GM18861 (cell line): ENCODE measurements at regions not wholly inside any gene's neighbourhood (a gene's known extent, or its start where the extent isn't known, plus 50 kb on each side); places are given as distances from the start of the nearest gene placed in this dataset.

Experiments used
- ATAC-seq: cut with Tn5 transposase; IDR thresholded peaks from one replicate; pipeline ENCODE4 v1.9.1; 2021; ENCODE audit not compliant: unreplicated experiment

DNA sequence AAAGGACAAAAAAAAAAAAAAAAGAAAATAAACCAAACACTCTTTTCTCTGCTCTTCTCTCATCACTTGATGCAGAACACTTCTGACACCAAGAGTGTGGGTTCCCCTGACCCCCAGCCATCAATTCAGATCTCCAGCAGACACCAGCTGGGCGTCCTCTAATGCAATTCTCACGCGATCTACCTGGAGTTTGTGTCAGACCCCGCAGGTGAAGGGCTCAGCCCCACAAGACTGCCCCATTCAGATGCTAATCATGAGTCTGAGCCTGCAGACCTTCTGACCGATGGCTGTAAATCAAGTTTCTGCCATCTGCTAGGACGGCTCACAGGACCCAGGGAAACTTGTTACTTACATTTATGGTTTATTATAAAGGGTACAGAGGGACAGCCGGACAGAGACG lies 133.6 kb upstream of the C1orf174 start:
- no peak for ATAC-seq

DNA sequence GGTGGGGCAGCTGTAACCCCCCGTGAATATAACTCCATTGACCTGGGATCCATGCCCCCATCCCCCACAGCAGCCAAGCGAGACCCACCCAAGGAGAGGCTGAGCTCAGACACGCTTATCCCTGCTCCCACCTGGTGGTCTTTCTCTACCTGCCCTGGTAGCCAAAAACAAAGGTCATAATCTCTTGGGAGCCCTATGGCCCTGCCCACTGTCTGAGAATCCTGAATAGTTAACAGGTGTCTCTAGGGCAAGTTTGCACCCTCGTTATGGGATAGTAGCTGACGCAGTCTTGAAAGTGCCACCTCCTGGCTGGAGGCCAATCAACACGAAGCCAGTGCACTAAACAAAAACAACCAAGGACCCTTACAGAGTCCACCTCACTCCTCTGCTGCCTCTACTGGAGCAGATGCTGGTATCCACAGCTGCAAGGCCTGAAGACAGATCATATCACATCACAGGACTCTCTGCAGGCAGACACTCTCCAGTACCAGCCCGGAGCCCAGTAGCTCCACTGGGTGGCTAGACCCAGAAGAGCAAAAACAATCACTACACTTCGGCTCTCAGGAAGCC lies 134.3 kb upstream of the C1orf174 start:
- no peak for ATAC-seq

DNA sequence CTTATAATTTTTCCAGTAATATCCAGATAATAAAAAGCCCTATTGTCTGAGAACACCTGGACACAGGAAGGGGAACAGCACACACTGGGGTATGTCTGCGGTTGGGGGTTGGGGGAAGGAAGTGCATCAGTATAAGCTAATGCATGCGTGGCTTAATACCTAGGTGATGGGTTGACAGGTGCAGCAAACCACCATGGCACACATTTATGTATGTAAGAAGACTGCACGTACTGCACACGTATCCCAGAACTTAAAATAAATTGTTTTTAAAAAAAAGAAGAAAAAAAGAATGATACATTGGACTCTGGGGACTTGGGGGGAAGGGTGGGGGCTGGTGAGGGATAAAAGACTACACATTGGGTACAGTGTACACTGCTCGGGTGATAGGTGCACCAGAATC lies 144.9 kb upstream of the C1orf174 start:
- ATAC-seq, result no peak

DNA sequence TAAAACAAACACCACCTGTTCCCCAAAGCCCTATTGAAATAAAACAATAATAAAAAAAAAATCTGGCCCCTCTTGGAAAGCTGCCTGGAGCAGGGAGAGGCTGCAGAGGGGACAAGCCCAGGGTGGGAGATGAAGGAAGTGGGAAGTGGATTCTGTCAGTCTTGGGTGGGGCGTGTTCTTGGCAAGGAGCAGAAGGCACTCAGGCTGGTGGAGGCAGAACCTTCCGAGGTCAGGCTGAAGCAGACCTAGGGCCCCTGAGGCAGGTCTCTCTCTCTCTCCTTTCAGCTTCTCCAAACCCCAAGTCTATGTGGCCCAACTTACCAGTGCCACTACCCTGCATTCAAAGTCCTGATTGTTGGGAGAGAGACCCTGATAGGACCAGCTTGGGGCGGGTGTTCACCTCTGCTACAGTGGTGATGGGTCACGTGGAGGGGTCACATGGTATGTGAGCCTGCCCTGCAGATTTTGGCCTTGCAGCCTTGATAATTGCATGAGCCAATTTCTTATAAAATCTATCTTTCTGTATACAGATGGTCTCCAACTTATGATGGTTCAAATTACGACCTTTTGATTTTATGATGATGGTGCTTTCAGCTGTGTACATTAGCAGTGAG lies 145.4 kb upstream of the C1orf174 start:
- ATAC-seq, result no peak

DNA sequence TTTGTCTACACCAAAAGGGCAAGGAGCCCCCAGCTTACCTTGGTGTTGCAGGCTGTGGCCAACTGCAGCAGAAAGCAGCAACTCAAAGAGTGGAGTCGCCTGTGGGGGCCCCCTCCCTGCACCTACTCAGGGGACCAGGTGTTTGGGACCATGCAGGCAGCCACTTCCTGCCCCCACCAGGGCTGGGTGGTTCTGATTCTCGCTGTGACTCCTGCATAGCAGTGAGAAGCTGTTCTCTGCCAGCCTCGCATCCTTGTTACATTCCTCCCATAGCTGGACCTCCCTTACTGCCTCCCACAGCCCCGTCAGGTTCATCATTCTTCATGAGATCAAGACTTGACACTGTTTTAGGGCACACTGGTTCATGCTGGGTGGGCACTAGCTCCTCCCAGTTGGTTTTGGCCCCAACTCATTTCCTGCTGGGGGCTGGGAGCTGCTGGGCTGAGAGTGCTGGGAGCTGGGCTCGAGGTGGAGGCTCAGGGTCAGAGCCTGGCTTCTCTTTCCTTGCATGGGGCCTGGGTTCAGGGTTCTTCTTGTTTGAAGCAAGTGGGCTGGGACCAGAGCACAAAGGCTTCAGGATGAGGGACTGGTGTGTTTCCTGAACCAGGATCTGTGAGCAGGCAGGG lies 146.9 kb upstream of the C1orf174 start:
- no peak for ATAC-seq

DNA sequence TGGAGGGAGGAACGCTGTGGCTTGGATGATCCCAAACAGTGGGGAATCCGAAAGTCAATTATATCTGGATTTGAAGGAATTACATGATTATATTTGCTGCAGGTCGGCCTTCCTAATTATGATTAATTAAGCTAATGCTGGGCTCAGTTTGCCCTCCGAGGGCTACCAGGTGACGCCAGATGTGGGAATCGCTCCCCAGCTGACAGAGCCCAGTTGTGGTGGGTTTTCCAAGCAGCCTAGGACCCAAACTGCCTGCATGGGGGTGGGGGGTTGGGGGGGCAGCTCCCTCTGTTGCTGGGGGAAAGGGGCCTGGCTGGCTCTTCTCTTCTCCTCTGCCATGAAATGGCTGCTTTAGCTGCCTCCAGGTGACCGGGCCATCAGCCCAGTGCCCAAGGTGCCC lies 147.6 kb upstream of the C1orf174 start:
- no peak for ATAC-seq

DNA sequence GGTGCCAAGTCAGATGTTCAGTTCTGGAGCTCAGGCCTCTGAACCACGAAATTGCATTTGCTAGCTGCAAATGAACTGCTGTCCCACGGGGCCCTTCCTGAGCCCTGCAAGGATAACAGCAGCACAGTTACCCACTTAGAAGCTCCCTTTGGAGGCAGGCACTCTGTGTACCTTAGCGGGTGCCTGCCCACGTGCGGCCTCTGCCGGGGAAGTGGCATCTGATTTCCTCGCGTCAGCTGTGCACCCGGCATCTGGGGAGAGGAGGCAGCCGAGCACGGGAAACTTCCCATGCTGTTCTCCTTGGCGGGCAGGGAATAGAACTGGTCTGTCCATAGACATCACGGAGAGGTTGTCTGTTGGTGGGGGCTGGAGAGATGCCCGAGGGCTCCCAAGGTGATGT lies 148.0 kb upstream of the C1orf174 start:
- ATAC-seq, result no peak

DNA sequence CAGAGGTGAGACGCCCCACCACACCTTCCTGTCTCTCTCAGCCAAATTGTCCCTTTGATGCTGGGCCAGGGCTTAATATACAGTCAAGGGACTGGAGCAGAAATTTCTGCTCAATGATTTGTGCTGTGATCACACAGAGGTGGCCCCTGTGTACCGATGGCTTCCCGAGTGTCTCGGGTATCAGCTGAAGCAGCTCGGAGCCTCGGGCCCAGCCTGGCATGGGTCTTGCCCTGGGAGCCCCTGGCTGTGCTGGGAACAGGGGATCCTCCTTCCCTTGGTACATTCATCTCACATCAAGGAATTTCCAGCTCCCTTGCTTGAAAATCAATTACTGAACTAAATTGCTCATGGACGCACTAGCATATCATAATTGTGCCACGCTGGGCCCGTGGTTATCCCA lies 148.8 kb upstream of the C1orf174 start:
- no peak for ATAC-seq

DNA sequence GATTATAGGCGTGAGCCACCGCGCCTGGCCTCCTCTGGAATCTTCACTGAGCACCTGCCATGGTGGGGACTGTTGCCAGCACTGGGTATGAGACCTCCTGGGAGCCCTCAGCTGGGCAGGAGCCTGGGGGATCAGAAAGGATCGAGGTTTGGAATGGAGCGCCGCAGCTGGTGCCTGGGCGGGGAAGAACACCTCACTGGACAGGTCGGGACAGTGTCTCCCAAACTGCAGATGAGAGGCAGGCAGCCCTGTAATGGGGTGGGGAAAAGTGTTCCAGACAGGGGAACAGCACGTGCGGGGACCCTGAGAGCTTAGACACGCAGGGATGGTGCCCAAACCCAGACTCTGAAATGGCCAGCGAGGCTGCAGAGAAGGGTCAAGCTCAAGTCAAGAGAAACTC lies 150.9 kb upstream of the C1orf174 start:
- no peak for ATAC-seq

DNA sequence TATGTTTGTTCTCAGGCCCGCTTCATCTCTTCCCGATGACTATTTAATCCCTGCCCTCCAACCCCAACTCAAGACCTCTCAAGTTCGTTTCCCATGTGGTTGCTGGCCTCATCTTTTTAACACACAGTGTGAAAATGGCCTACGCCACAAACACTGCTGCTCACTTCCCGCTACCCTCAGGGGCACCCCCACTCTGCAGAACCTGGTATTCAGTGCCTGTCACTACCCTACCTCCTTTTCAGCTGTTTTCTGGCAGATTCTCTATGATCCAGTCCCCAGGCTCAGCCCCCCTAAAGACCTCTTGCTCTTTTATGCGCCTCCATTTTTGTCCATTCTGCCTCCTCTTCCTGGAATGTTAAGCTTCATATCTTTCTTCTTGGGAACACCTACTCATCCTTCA lies 152.6 kb upstream of the C1orf174 start:
- no peak for ATAC-seq

DNA sequence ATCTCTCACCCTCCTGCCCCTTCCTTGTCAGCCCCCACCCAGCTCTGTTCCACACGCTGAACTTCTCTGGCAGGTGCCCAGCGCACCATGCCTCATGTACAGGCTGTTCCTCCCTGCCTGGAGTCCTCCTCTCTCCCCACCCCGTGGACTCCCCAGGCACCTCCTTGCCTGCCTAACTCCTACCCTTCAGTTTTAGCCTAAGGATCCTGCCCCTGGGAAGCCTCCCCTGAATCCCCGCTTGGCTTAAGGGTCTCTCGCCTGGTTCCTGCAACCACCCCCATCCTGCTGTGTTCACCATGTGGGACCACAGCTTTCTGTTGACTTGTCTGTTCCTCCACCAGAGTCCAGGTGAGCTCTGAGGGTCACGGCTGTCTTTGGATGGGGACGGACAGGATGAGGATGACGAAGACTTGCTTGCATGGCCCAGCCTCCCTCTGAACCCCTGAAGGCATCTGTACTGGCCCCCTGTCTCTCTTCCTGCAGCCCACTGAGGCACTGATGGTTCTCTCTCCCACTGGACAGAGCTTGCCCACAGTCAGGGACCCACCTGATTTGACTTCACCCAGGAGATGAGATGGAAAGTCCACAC lies 153.2 kb upstream of the C1orf174 start:
- ATAC-seq, result no peak

DNA sequence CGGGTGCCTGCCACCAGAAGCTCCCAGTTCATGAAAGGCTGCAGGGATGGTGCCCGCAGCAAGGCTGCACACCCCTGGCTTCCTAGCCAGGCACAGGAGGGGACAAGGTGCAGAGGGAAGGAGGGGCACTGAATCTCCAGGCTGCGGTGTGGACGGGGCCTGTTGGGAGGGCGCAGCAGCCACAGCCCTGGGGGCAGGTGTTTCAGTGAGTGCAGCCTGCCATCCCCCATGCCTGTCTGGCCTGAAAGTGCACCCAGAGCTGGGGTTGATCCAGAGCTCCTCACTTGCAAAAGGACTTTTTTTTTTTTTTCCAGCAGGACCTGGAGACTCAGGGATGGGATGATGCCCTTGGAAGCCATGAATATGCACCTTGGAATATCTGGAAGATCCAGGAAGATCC lies 153.7 kb upstream of the C1orf174 start:
- ATAC-seq, result no peak

DNA sequence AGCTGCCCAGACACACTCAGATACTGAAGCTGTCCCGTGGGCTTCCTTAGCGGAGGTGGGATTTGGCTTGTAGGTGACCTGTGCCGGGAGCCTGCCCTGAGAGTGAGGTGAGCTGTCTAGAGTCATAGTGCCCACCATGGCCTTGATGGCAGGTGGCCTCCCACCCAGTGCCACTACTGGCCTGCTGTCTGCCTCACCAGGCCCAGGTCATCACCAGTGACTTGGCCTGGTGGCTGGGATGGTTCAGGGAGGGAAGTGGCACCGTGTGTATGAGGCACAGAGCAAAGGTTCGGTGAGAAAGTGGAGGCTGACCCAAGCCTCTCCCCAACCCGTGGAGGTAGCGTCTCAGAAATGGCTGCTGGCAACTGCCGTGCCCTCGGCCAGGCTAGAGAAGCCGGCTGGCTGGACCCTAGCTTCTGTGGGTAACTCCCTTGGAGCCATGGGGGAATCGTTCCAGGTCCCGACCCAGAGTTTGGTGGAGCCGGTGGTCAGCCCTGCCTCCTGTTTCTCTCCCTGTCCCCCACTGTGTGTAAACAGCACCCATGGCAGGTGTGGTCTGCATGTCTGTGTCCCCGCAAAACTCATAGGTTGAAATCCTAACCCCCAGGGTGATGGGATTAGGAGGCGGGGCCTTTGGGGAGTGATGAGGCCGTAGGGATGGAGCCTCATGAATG lies 155.4 kb upstream of the C1orf174 start:
- ATAC-seq, result no peak

DNA sequence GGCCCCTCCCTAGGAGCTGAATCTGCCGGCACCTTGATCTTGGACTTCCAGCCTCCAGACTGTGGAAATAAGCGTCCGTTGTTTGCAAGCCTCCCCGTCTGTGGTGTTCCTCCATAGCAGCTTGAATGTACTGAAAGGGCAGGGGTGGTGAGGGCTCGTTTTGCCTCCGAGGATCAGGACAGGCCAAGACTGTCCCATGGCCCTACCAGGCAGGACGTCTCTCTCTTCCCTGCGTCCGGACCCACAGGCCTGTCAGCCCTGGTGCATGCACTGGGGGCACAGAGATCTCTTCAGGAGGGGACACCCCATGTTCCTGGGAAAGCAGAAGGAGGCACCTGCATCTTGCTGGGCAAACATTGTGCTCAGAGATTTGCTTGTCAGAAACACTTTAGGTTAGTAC lies 156.3 kb upstream of the C1orf174 start:
- no peak for ATAC-seq

DNA sequence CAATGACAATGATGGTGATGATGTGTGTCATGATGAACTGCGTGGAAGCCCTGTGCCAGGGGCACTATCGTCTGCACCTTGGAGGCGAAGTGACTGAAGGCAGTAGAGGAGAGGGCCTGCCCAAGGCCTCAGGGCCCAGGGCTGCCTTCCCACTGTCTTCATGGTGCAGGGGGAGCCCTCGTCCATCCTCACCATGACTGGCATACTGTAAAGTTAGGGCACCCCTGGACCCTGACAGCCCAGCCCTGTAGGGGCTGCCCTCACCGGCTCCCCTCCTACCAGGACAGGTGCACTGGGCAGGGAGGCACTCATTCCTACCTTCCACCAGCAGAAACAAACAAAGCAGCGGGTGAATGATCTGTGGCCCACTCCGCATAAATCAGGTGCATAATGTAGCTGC lies 156.9 kb upstream of the C1orf174 start:
- no peak for ATAC-seq

DNA sequence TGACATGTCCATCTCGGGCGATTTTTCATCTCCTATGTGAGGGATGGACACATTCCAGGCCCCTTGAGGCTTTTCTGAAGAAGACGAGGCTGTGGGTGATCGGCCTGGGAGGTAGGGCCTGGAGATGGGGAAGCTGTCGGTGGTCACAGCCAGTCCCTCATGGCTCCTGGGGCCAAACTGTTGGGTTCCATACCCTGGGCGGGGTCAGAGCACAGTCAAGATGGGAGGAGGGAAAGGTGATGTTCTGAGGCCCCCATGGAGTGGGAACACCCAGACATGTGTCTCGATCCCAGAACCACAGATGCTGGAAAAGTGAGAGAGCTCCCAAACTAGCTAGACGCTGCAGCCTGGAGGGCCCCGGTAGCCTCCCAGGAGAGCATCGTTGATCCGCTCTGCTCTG lies 157.5 kb upstream of the C1orf174 start:
- no peak for ATAC-seq

DNA sequence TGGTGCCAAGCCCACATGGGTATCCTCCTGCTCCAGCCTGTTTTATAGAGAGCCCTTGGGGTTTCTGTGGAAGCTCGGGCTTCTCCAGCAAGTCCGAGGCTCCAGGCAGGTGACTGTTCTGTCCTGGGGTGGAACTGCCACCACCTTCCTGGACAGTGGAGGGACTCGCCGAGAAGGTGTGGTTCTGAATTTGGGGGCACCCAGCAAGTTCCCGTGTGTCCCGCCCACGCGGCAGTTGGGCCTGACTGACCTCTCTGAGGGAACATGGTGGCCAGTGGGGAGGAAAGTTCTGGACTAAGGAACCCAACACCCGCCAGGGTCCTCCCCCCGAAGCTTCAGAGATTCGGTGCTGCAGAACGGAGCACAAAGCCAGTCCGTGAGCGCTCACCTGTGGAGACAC lies 158.1 kb upstream of the C1orf174 start:
- ATAC-seq, result no peak

DNA sequence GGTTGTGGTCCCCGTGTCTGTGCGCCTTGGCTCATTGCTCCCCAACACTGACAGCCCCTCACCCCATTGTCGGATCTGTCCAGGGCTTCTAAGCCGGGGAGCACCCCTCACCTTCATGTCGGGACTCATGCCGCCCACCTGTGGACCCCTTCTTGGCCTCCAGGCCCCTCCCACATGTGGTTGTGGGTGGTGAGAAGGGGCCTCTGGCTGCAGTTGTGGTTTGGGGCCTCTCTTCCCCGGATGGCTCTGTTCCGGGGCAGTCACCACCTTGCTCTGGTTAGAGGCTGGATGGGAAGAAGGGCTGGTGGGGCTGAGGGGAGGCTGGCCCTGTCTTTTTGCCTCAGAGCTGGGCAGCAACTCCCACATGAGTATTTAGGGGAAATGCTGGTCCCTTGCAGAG lies 158.6 kb upstream of the C1orf174 start:
- ATAC-seq, result no peak

DNA sequence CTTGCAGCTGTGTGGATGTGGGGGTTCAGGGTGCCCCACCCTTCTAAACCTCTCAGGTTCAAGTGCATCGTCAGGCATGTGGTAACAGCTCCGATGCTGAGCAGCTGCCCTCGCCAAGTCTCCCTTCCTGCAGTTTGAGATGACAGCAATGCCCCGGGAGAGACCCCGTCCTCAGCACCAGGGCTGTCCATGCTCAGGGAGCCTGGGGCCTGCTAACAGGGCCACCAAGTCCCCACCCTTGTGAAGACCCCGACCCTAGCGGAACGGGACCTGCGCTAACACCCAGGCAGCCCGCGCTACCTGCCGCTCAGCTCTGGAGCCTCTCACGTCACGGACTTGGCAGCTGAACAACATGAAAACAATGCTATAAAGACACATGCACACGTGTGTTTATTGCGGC lies 159.2 kb upstream of the C1orf174 start:
- ATAC-seq, result no peak

DNA sequence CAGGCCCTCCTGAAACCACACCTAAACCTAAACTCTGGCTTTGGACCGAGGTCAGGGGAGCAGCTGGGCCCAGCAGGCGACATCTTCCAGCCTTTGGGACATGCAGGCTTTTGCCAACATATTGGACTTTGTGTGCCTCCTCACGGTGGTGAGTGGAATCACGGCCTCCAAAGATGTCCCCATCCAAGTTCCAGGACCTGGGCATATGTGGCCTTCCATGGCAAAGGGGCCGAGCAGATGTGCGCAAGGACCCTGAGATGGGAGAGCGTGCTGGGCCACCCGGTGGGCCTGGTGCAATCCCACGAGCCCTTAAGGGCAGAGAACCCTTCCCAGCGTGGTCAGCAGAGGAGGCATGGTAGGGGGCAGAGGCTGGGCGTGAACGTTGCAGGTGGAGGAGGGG lies 160.8 kb upstream of the C1orf174 start:
- no peak for ATAC-seq

DNA sequence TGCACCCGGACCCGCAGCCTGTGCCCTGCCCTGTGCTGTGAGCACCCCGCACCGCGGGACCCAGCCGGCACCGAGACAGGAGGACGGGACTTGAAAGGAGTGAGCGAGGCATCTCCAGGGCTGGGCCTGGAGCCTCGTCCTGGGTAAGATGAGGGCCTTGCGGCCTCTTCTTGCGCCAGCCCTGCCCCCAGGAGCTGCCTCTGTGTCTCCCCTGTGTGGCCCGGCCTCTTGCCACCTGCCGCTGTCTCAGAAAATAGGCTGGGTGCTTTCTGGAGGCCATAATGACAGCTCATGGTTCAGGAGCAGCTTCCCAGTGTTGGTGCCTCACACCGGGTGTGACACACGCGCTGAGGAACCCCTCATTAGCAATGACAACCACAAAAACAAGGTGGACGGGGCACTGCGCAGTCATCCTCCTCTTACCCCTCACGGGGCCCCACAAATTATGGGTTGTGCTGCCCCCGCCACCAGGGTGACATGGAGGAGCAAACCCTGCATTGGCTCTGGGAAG lies 161.5 kb upstream of the C1orf174 start:
- no peak for ATAC-seq

DNA sequence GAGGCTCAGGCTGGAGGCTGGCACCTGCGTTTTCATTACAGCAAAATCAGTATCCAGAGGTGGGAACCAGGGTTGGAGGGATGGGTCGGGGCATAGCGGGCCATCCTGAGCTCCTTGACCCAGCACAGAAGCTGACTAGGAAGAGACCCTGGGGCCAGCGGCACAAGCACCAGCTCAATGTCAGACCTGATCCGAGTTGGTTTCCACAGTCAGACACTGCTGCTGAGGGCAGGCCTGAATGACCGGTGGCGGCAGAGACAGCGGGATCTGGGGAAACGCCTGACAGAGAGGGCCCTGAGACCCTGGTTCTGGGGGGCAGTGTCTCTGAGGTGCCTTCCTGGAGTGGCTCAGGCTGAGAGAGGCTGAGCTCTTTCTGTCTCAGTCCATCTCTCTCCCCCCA lies 162.0 kb upstream of the C1orf174 start:
- no peak for ATAC-seq
